AG04450 (cell line): ENCODE measurements at regions not wholly inside any gene's neighbourhood (a gene's known extent, or its start where the extent isn't known, plus 50 kb on each side); places are given as distances from the start of the nearest gene placed in this dataset.
A peak's percentile ranks its signal among the peaks of the same experiment; 100 is the strongest.

ENCODE experiments used
- CTCF ChIA-PET: fragments of 300-600, 350-600 bp; formaldehyde crosslinking; extraction: SDS; loops from one replicate; lab custom pipeline; 2022; ENCODE audit warnings: antibody characterized with exemption, inconsistent platforms; lab: Charles Lee
- POLR2A ChIA-PET: fragments of 350-600 bp; formaldehyde crosslinking; extraction: SDS; loops from one replicate; lab custom pipeline; 2021; ENCODE audit warnings: antibody characterized with exemption, inconsistent platforms; lab: Yijun Ruan, JAX
- DNase-seq: peaks from one replicate; pipeline ENCODE4 v3.0.0-alpha.2; 2011; ENCODE audit warnings: low read depth, low spot score
- H3K27ac ChIP-seq: one replicate; pipeline ENCODE4 v1.5.1; 2012; ENCODE audit warnings: low read depth, low read length, control low read depth
- H3K27me3 ChIP-seq: one replicate; pipeline ENCODE4 v1.6.0; 2012; ENCODE audit warnings: low read length; ENCODE audit not compliant: control insufficient read depth, insufficient read depth
- H3K4me3 ChIP-seq: 2 replicates; pipeline ENCODE4 v1.5.1; 2011; ENCODE audit warnings: mild to moderate bottlenecking, low read depth, low read length, control low read depth
- H3K9me3 ChIP-seq: 2 replicates; pipeline ENCODE4 v1.5.1; 2012; ENCODE audit warnings: low read length; ENCODE audit not compliant: control insufficient read depth, insufficient read depth
- CTCF ChIP-seq: IDR thresholded peaks from 2 replicates; pipeline ENCODE4 v1.5.1; 2011; ENCODE audit warnings: low read depth, low read length, control low read depth, inconsistent platforms

DNA sequence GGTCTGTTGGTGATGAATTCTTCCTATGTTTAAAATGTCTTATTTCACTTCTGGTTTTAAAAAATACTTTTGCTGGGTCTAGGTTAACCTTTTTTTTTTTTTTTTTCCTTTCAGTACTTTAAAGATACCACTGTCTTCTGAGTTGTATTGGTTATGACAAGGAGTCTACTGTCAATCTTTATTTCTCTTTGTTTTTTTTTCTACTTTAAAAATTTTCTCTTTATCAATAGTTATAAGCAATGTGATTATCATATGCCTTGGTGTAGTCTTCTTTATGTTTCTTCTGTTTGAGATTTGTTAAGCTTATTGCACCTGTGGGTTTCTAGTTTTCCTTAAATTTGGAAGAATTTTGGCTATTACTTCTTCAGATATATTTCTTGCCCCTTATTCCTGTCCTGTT lies 125.6 kb upstream of the SPRY4 start:
- no peak for DNase-seq
- Histone ChIP-seq H3K27ac (no peak overlapping the region), H3K9me3 (peaks cover 6% of the 10 kb centered on the region; the same call in 1 of the 2 replicates), H3K4me3 (no peak overlapping the region), H3K27me3 (no peaks in the 10 kb centered on the region)
- POLR2A ChIA-PET: no interaction called here
- no peak for TF ChIP-seq CTCF
- CTCF ChIA-PET: no interaction called here

DNA sequence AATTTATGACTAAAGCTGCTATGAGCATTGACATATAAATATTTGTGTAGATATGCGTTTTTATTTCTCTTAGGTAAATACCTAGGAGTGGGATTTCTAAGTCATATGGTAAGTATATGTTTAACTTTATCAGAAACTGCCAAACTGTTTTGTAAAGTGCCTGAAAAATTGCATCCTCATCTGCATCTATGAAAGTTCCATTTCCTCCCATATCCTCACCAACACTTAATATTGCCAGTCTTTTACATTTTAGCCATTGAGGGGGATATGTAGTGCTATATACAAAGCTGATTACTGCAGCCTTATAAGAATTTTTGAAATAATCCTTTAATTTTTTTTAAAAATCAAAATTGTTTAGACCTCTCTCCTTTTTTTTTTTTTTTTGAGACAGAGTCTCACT lies 123.1 kb upstream of the SPRY4 start:
- TF ChIP-seq CTCF: no peak
- H3K27me3 ChIP-seq: no peaks in the 10 kb centered on the region
- ChIA-PET POLR2A (interaction anchor here (0.7 kb wide), 1 partner anchor 232 kb away, joined by 4 read pairs; no protein-coding TSS in a partner anchor), CTCF (interaction anchor here (0.6 kb wide), 1 partner anchor 8 kb away, joined by 3 read pairs; no protein-coding TSS in a partner anchor)
- DNase-seq: no peak
- no peak overlapping the region for H3K4me3 ChIP-seq
- no peak overlapping the region for H3K27ac ChIP-seq
- peaks cover 6% of the 10 kb centered on the region; the same call in 1 of the 2 replicates for H3K9me3 ChIP-seq

GRCh38 chr5:142446960-142447279 lies 122.1 kb upstream of the SPRY4 start:
- no peak overlapping the region for H3K4me3 ChIP-seq
- ChIA-PET CTCF (no interaction called here), POLR2A (no interaction called here)
- TF ChIP-seq CTCF: no peak
- DNase-seq: no peak
- H3K9me3 ChIP-seq: peaks cover 3% of the 10 kb centered on the region; the same call in 1 of the 2 replicates
- H3K27me3 ChIP-seq: no peaks in the 10 kb centered on the region
- H3K27ac ChIP-seq: peak overlapping the region; percentile 83

GRCh38 chr5:142446131-142446959 lies 121.5 kb upstream of the SPRY4 start:
- Histone ChIP-seq H3K9me3 (peaks cover 2% of the 10 kb centered on the region; the same call in 1 of the 2 replicates), H3K4me3 (no peak overlapping the region), H3K27me3 (no peaks in the 10 kb centered on the region), H3K27ac (peak overlapping the region; percentile 83)
- TF ChIP-seq CTCF: no peak
- peak; percentile 54 for DNase-seq
- ChIA-PET POLR2A (interaction anchor here (0.6 kb wide), 1 partner anchor 21 kb away, joined by 3 read pairs; no protein-coding TSS in a partner anchor), CTCF (no interaction called here)

DNA sequence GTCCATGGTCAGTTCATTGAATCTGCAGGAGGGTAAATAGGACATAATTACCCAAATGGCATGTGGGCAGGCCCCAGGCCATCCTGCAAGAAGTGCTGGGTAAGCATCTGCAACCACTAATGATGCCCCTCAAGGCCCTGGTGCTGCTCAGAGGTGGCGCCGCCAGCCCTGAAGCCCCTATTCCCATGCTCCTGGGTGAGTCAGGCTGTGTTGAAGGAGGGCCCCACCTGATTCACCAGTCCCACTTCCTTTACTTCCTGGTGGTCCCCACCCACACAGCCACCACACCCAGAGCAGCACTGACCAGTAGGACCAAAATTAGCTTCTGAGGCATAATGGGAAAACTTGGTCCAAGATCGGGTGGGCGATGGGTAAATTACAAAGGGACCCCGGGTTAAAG lies 120.4 kb upstream of the SPRY4 start:
- ChIA-PET CTCF (no interaction called here), POLR2A (no interaction called here)
- no peak for DNase-seq
- Histone ChIP-seq H3K4me3 (no peak overlapping the region), H3K27me3 (no peaks in the 10 kb centered on the region), H3K27ac (peak overlapping the region; percentile 83), H3K9me3 (no peaks in the 10 kb centered on the region)
- TF ChIP-seq CTCF: no peak
